ENCODE measurements at regions not wholly inside any gene's neighbourhood (a gene's known extent, or its start where the extent isn't known, plus 50 kb on each side); places are given as distances from the start of the nearest gene placed in this dataset.
"Not testable (repeated sequence)": the region's sequence is repeated elsewhere in the genome, so short reads cannot be mapped to it uniquely, and the experiment has no call there.

GRCh38 chr2:113386780-113387433 lies 50.6 kb upstream of the ZNG1B start:
- DNase-seq (ENCODE audit: low read depth): not testable (repeated sequence)

- DNase-seq (ENCODE audit: low read depth): not testable (repeated sequence)
These were observed 57.9 kb upstream of the ZNG1B start for GRCh38 chr2:113379621-113380020.

GRCh38 chr2:113376913-113377445 lies 60.5 kb upstream of the ZNG1B start:
- DNase-seq (ENCODE audit: low read depth): no peak

GRCh38 chr2:113376253-113376912 lies 61.1 kb upstream of the ZNG1B start:
- no peak for DNase-seq (ENCODE audit: low read depth)

- DNase-seq (ENCODE audit: low read depth): not testable (repeated sequence)
These were observed 62.6 kb upstream of the ZNG1B start for GRCh38 chr2:113374857-113375256.

- DNase-seq (ENCODE audit: low read depth): peak; percentile 9
These were observed 65.1 kb upstream of the ZNG1B start for GRCh38 chr2:113372258-113372834.

- peak; percentile 68 for DNase-seq (ENCODE audit: low read depth)
These were observed 66.9 kb upstream of the ZNG1B start for GRCh38 chr2:113370478-113371091.

- no peak for DNase-seq (ENCODE audit: low read depth)
These were observed 67.5 kb upstream of the ZNG1B start for GRCh38 chr2:113370030-113370429.

- DNase-seq (ENCODE audit: low read depth): not testable (repeated sequence)
These were observed 68.9 kb upstream of the ZNG1B start for GRCh38 chr2:113368581-113368980.

- DNase-seq (ENCODE audit: low read depth): not testable (repeated sequence)
These were observed 70.7 kb upstream of the ZNG1B start for GRCh38 chr2:113366821-113367220.

GRCh38 chr2:113365791-113366190 lies 71.7 kb upstream of the ZNG1B start:
- DNase-seq (ENCODE audit: low read depth): not testable (repeated sequence)

GRCh38 chr2:113365290-113365689 lies 72.2 kb upstream of the ZNG1B start:
- DNase-seq (ENCODE audit: low read depth): not testable (repeated sequence)

- DNase-seq (ENCODE audit: low read depth): no peak
These were observed 76.4 kb upstream of the ZNG1B start for GRCh38 chr2:113361051-113361450.

GRCh38 chr2:113357071-113357470 lies 78.3 kb upstream of the PAX8 start:
- no peak for DNase-seq (ENCODE audit: low read depth)

- not testable (repeated sequence) for DNase-seq (ENCODE audit: low read depth)
These were observed 77.6 kb upstream of the PAX8 start for GRCh38 chr2:113356284-113356683.

- DNase-seq (ENCODE audit: low read depth): not testable (repeated sequence)
These were observed 76.8 kb upstream of the PAX8 start for GRCh38 chr2:113355339-113356015.

- no peak for DNase-seq (ENCODE audit: low read depth)
These were observed 72.9 kb upstream of the PAX8 start for GRCh38 chr2:113351375-113352355.

- not testable (repeated sequence) for DNase-seq (ENCODE audit: low read depth)
These were observed 65.1 kb upstream of the PAX8 start for GRCh38 chr2:113343800-113344199.

GRCh38 chr2:113342650-113343049 lies 63.9 kb upstream of the PAX8 start:
- no peak for DNase-seq (ENCODE audit: low read depth)

GRCh38 chr2:113341870-113342253 lies 63.1 kb upstream of the PAX8 start:
- not testable (repeated sequence) for DNase-seq (ENCODE audit: low read depth)

Data from iris pigment epithelial cell (primary cell).